ENCODE measurements at regions not wholly inside any gene's neighbourhood (a gene's known extent, or its start where the extent isn't known, plus 50 kb on each side); places are given as distances from the start of the nearest gene placed in this dataset.

DNA sequence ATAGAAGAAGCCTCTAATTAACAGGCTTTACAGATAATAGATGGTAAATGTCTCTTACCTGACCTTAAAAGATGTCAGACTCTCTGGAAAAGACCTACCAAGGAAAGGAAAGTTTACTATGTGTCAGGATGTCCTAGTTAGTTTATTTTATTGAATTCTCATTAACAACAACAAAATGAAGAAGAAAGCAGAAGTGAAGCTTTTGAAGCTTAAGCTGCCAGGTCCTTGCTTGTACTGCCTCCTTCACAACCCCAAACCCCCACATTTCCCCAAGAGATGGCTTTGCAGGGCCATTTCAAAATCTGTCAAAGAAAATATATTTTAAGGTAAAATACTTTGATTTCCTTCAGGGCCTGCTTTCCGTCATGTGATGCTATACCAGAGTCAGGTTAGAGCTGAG, 798.4 kb downstream of the TUSC7 start:
- no peak for DNase-seq (ENCODE audit: low read depth)

GRCh38 chr3:117509858-117510257, 800.3 kb downstream of the TUSC7 start:
- DNase-seq (ENCODE audit: low read depth), result no peak

GRCh38 chr3:117510396-117510795, 800.8 kb downstream of the TUSC7 start:
- no peak for DNase-seq (ENCODE audit: low read depth)

DNA sequence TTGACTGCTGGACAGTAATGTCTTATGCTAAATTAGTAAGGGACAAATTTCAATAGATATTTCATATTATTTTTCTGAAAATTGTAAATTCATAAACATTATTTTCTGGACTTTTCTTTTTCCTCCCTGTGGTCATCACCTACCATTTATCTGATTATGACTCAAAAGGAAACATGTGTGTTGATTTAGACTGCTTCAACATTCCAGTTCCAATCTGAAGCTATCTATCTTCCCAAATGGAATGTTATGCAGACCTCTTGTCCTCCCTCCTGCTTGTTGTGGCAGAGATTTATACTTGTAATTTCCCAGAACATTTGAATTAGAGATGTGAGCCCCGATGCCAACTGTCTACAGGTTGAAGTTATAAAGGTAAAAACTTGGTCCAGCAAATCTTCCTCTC, 803.4 kb downstream of the TUSC7 start:
- no peak for DNase-seq (ENCODE audit: low read depth)

DNA sequence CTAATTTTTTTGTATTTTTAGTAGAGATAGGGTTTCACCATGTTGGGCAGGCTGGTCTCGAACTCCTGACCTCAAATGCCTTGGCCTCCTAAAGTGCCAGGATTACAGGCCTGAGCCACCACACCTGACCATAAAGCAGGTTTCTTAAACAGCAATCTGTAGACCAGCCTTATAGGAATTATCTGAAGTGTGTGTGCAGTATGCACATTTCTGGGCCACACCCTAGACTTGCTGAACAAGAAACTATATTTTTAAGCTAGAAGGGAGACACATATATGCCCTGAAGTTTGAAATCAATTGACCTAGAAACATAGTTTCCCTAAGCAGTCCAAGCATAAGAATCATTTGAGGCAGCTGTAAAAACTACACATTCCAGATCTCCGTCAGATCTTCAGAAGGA, 805.7 kb downstream of the TUSC7 start:
- DNase-seq (ENCODE audit: low read depth), result no peak

GRCh38 chr3:117518364-117518763, 808.8 kb downstream of the TUSC7 start:
- no peak for DNase-seq (ENCODE audit: low read depth)

DNA sequence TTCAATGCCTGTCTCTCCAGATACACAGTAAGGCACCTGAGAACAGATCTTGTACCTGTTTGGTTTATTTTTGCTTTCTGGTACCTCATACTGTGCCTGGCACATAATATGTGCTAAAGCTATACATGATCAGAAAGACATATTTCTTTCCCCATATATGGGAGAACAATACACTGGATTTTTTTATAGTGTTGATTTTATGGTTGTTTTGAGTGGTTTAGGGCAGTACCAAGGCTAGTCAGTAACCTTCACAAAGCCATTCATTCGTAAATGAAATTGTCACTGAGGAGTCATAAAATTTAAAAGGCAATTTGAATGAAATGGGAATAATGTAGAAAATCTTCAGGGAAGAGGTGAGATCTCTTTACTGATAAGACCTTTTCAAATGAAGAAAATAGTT, 810.2 kb downstream of the TUSC7 start:
- no peak for DNase-seq (ENCODE audit: low read depth)

- DNase-seq (ENCODE audit: low read depth), result no peak
Observed at GRCh38 chr3:117520582-117520981, 811.0 kb downstream of the TUSC7 start.

GRCh38 chr3:117523418-117523817, 813.8 kb downstream of the TUSC7 start:
- no peak for DNase-seq (ENCODE audit: low read depth)

- DNase-seq (ENCODE audit: low read depth), result peak; percentile 14
Observed at GRCh38 chr3:117524890-117525289, 815.3 kb downstream of the TUSC7 start.

DNA sequence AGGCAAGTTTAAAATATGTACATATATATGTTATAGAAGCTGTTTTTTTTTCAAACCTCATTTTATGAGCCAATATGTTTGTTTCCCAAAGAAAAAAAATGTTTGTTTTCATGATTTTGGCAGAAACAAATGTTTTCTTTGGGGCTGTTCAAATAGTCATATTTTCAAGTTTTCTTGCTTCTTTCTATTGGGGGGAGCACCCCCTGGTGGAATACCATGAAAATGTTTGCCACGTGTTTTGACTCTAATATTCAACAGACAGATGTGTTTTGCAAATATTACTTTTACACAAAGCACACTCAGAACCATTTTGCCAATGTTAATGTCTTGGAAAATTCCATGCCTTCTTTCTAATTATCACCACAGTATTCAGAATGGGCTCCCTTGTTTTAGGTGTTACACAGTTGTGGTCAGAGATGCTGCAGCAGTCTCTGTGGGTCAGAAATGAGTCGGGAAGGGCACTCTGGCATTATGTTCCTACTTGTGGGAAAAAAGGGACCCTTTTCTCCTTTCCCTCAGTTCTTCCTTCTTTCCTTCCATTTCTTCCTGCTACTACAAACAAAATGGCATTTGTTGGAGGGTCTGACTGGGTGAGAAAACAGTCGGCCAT, 817.0 kb downstream of the TUSC7 start:
- peak; percentile 30 for DNase-seq (ENCODE audit: low read depth)

- no peak for DNase-seq (ENCODE audit: low read depth)
Observed at GRCh38 chr3:117527346-117527745, 817.8 kb downstream of the TUSC7 start.

- no peak for DNase-seq (ENCODE audit: low read depth)
Observed at GRCh38 chr3:117528688-117529087, 819.1 kb downstream of the TUSC7 start.

- peak; percentile 10 for DNase-seq (ENCODE audit: low read depth)
Observed at GRCh38 chr3:117531078-117531767, 821.6 kb downstream of the TUSC7 start.

GRCh38 chr3:117532268-117532667, 822.7 kb downstream of the TUSC7 start:
- DNase-seq (ENCODE audit: low read depth), result no peak

GRCh38 chr3:117534138-117534537, 824.6 kb downstream of the TUSC7 start:
- DNase-seq (ENCODE audit: low read depth), result no peak

DNA sequence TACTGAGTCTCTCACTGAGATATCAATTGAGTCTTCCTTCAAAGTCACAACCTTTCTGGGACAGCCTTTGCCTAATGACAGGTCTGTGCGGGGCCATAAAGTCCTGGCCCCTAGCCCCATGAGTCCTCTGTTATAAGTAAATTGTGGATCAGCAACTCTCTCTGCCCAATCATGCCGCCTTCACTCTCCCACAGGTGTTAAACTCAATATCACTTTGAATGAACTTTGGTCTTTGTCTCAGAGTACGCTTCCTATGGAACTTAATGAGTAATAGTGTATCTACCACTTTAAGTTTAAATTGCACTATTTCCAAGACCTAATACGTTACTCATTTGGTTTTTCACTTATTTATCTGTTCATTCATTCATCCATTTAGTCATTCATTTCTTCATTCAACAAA, 826.4 kb downstream of the TUSC7 start:
- no peak for DNase-seq (ENCODE audit: low read depth)

DNA sequence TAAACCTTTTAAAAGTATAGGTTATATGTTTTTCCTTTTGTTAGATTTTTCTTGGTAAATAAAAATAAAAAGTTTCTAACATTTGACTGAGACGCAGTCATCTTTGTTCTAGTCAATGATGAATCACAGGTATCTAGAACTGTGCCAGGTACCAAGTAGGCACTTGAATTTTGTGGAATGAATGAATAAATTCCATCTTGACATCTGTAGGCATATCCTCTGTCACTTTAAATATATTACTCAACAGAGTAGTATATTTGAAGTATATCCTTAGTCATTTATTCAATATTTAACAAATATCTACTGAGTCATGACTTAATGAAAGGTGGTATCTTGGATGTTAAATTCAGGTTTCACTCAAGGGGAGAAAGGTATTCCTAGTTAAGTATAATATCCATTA, 828.4 kb downstream of the TUSC7 start:
- DNase-seq (ENCODE audit: low read depth), result no peak

- DNase-seq (ENCODE audit: low read depth), result no peak
Observed at GRCh38 chr3:117539729-117540128, 830.1 kb downstream of the TUSC7 start.

DNA sequence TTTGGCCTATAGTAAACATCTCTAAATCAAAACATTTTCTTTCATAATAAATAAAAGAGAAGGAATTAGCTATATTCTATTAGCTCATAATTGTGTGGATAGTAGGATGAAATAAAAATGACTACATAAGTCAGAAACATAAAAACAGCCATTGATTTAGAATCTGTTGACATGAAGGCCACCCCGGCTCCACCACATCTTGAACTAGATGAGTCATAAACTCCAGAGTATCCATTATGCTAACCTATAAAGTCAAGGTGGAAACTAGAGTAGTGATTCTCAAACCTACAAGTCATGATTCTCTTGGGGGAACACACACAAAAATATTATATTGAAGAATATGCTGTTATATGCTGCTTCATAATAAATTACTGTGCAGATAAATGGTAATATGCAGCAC, 831.0 kb downstream of the TUSC7 start:
- no peak for DNase-seq (ENCODE audit: low read depth)

DNA sequence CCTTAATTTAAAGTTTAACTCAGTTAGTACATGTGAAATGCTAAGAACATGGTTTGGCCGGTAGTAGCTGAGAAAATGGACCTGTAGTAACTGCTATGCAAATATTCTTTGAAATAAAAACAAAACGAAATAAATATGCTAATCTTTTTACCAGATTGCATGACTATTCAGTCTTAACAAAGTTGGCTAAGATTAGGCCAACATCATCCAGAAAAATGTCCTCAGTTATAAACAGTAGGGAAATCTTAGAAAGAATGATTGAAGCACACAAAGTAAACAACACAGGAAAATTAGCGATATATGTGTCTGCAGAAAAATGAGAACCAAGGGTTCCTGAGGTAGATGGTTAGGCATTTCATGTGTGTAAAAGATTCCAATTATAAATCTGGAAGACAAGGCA, 832.1 kb downstream of the TUSC7 start:
- DNase-seq (ENCODE audit: low read depth), result no peak

GRCh38 chr3:117543521-117543920, 833.9 kb downstream of the TUSC7 start:
- no peak for DNase-seq (ENCODE audit: low read depth)

DNA sequence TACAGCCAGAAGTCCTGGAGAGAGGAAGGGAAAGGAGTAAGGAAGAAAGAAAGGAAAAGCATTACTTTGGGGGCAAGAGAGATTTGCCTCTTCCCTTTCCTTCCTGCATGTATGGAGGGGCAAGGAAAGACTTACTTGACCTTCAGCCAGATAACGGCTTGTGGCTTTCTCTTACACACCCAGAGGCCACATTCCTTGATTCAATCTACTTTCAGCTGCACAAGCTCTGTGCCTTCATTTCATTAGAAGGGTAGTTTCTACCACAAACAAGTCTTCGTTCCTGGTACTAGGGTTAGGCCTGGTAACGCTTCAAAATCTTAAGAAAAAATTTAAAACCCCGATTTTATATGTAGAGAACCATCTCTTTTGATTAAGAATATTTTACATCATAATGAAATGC, 835.9 kb downstream of the TUSC7 start:
- no peak for DNase-seq (ENCODE audit: low read depth)

All from myocyte (in vitro differentiated cells).